ENCODE measurements at regions not wholly inside any gene's neighbourhood (a gene's known extent, or its start where the extent isn't known, plus 50 kb on each side); places are given as distances from the start of the nearest gene placed in this dataset.
A peak's percentile ranks its signal among the peaks of the same experiment; 100 is the strongest.

GRCh38 chr6:56840467-56841380, 114.2 kb upstream of the BEND6 start:
- Histone ChIP-seq H4K91ac (ENCODE audit: insufficient read length, low read depth, low read length) (no peak overlapping the region), H3K27me3 (ENCODE audit: insufficient read depth, low read length) (no peaks in the 10 kb centered on the region), H2BK12ac (ENCODE audit: insufficient read length, low read depth, low read length) (no peak overlapping the region), H3K14ac (ENCODE audit: insufficient read depth, low read length) (no peak overlapping the region), H3K9ac (ENCODE audit: extremely low read depth, insufficient read length, low read length) (no peak overlapping the region), H4K20me1 (ENCODE audit: control insufficient read depth, insufficient read depth, insufficient read length) (no peaks in the 10 kb centered on the region), H3K27ac (ENCODE audit: insufficient read length, low read depth, low read length) (no peak overlapping the region), H3T11ph (ENCODE audit: low read length) (no peak overlapping the region), H3K4me1 (ENCODE audit: insufficient read depth, low read length) (peaks cover 7% of the 10 kb centered on the region; the same call in 1 of the 2 replicates), H3K23ac (ENCODE audit: insufficient read length, low read depth, low read length) (no peak overlapping the region), H3K56ac (ENCODE audit: insufficient read length, low read depth, low read length) (no peak overlapping the region), H2BK5ac (ENCODE audit: insufficient read length, low read length) (no peak overlapping the region), H3K4me2 (ENCODE audit: insufficient read depth, insufficient read length, low read length) (peak overlapping the region; percentile 63), H3K23me2 (ENCODE audit: insufficient read length, low read depth, low read length, poor library complexity, severe bottlenecking) (no peaks in the 10 kb centered on the region), H4K8ac (replicated peaks; ENCODE audit: insufficient read length, low read depth, low read length) (no peak overlapping the region), H2AK5ac (ENCODE audit: insufficient read length, low read length) (no peak overlapping the region), H2BK15ac (ENCODE audit: low read depth, low read length) (no peak overlapping the region), H3K79me1 (ENCODE audit: insufficient read depth, low read depth, low read length, poor library complexity, severe bottlenecking) (no peaks in the 10 kb centered on the region), H2BK20ac (ENCODE audit: low read depth, low read length, poor library complexity, severe bottlenecking) (no peak overlapping the region), H2BK120ac (ENCODE audit: low read depth, low read length, poor library complexity, severe bottlenecking) (no peak overlapping the region), H3K79me2 (ENCODE audit: insufficient read depth, low read length) (peaks cover 31% of the 10 kb centered on the region; the same call in 1 of the 2 replicates), H3K9me3 (ENCODE audit: control insufficient read depth, low read depth, low read length) (no peaks in the 10 kb centered on the region), H3K18ac (ENCODE audit: insufficient read length, low read depth, low read length) (no peak overlapping the region), H4K5ac (ENCODE audit: insufficient read length, low read depth, low read length) (no peak overlapping the region), H3K4ac (ENCODE audit: low read depth, low read length) (no peak overlapping the region), H2AFZ (ENCODE audit: low read length) (no peak overlapping the region)
- DNase-seq = no peak
- Mint-ChIP-seq H3K27ac (0 out of 7 replicates have a peak overlapping the region, but pooled peaks of 1 of the 3 experiments have one; percentile 33), H3K27me3 (ENCODE audit: low read depth) (no peaks in the 10 kb centered on the region), H3K4me3 (peak overlapping the region; percentile 97 to 98), H3K4me1 (peaks cover 53 to 61% of the 10 kb centered on the region in 2 experiments), H3K36me3 (ENCODE audit: insufficient read depth in 1 of 3, low read depth in 3 of 3) (no peaks in the 10 kb centered on the region), H3K9me3 (no peaks in the 10 kb centered on the region)
- WGBS (ENCODE audit: extremely low coverage, insufficient read length, low lambda C conversion rate) = no CpG with 5 or more reads among the region's 6 CpGs
- TF ChIP-seq CTCF (conservative IDR thresholded peaks at IDR 0.05) = no peak
